ENCODE measurements at regions not wholly inside any gene's neighbourhood (a gene's known extent, or its start where the extent isn't known, plus 50 kb on each side); places are given as distances from the start of the nearest gene placed in this dataset.

- CTCF ChIA-PET, result interaction anchor here (0.5 kb wide), 1 partner anchor 437 kb away, joined by 4 read pairs; no protein-coding TSS in a partner anchor
These were observed 184.0 kb upstream of the LYZL1 start for GRCh38 chr10:29104661-29105399.

GRCh38 chr10:29105516-29106215 is 183.2 kb upstream of the LYZL1 start:
- no peaks in the 10 kb centered on the region for H3K9me3 ChIP-seq (ENCODE audit: control insufficient read depth, insufficient read depth, low read depth, low read length)
- ChIA-PET POLR2A (no interaction called here), CTCF (interaction anchor here (0.5 to 1.5 kb wide), 4 partner anchors 134 to 442 kb away, joined by 3 to 4 read pairs (median 4); no protein-coding TSS in a partner anchor)
- no peak overlapping the region for H3K4me3 ChIP-seq (ENCODE audit: low read depth, low read length)
- no peak for TF ChIP-seq CTCF (tag by site-specific recombination; IDR thresholded peaks at IDR 0.05)
- TF ChIP-seq ZNF560 (tag by site-specific recombination; IDR thresholded peaks at IDR 0.05; ENCODE audit: borderline replicate concordance), result no peak
- TF ChIP-seq ZNF670 (tag by site-specific recombination; IDR thresholded peaks at IDR 0.05; ENCODE audit: low read depth), result no peak
- no peak for TF ChIP-seq HOXC10 (CRISPR knock-in tag; IDR thresholded peaks at IDR 0.05)
- TF ChIP-seq ZNF221 (tag by site-specific recombination; IDR thresholded peaks at IDR 0.05; ENCODE audit: borderline replicate concordance), result no peak
- no peak for TF ChIP-seq ZNF16 (tag by site-specific recombination; IDR thresholded peaks at IDR 0.05; ENCODE audit: low read depth)
- no peak for TF ChIP-seq TSHZ1 (tag by site-specific recombination; IDR thresholded peaks at IDR 0.05; ENCODE audit: borderline replicate concordance)
- no peak for TF ChIP-seq WT1 (tag by site-specific recombination; IDR thresholded peaks at IDR 0.05)
- no peak for TF ChIP-seq ZNF514 (tag by site-specific recombination; IDR thresholded peaks at IDR 0.05)
- no peak for TF ChIP-seq ZNF580 (tag by site-specific recombination; IDR thresholded peaks at IDR 0.05)
- TF ChIP-seq ZNF449 (tag by site-specific recombination; IDR thresholded peaks at IDR 0.05), result no peak
- no peak for TF ChIP-seq BCL6B (tag by site-specific recombination; IDR thresholded peaks at IDR 0.05)
- no peak for TF ChIP-seq ZNF155 (tag by site-specific recombination; IDR thresholded peaks at IDR 0.05)
- H3K36me3 ChIP-seq (ENCODE audit: control insufficient read depth in 2 of 2, insufficient read depth in 1 of 2, low read length in 2 of 2), result no peaks in the 10 kb centered on the region
- H3K27ac ChIP-seq (ENCODE audit: extremely low read depth, low read depth, low read length), result no peak overlapping the region
- H3K4me1 ChIP-seq (ENCODE audit: control insufficient read depth, insufficient read depth, low read length), result peaks cover 11% of the 10 kb centered on the region

More at GRCh38 chr10:29104661-29105399, 184.0 kb upstream of the LYZL1 start:
- H3K27ac ChIP-seq (ENCODE audit: extremely low read depth, low read depth, low read length), result no peak overlapping the region
- no peaks in the 10 kb centered on the region for H3K9me3 ChIP-seq (ENCODE audit: control insufficient read depth, insufficient read depth, low read depth, low read length)
- no peak overlapping the region for H3K4me3 ChIP-seq (ENCODE audit: low read depth, low read length)
- TF ChIP-seq ZNF530 (tag by site-specific recombination; IDR thresholded peaks at IDR 0.05; ENCODE audit: low read depth), result no peak
- TF ChIP-seq ZNF555 (tag by site-specific recombination; conservative IDR thresholded peaks at IDR 0.05), result no peak
- H3K36me3 ChIP-seq (ENCODE audit: control insufficient read depth in 2 of 2, insufficient read depth in 1 of 2, low read length in 2 of 2), result no peaks in the 10 kb centered on the region
- POLR2A ChIA-PET, result no interaction called here
- peaks cover 11% of the 10 kb centered on the region for H3K4me1 ChIP-seq (ENCODE audit: control insufficient read depth, insufficient read depth, low read length)
